Mucosa of descending colon (tissue), 3 donors: ENCODE measurements at regions not wholly inside any gene's neighbourhood (a gene's known extent, or its start where the extent isn't known, plus 50 kb on each side); places are given as distances from the start of the nearest gene placed in this dataset.

Source experiments
- ATAC-seq: fragments of 200-7000 bp; cut with Tn5 transposase; one replicate; pipeline ENCODE4 v1.9.1; 2020; ENCODE audit warnings: mild to moderate bottlenecking, moderate library complexity
- DNase-seq, 3 donors: peaks; one replicate each; pipeline ENCODE4 v3.0.0-alpha.2; 2020
- H3K36me3 ChIP-seq: fragments of 200-600 bp; one replicate; pipeline ENCODE4 v1.8.0; 2021; ENCODE audit warnings: low read depth, mild to moderate bottlenecking
- H3K4me1 ChIP-seq: fragments of 200-600 bp; one replicate; pipeline ENCODE4 v1.8.0; 2021; ENCODE audit warnings: low read depth, mild to moderate bottlenecking
- H3K4me3 ChIP-seq: fragments of 200-600 bp; one replicate; pipeline ENCODE4 v1.8.0; 2021; ENCODE audit warnings: mild to moderate bottlenecking
- H3K9me3 ChIP-seq: fragments of 200-600 bp; one replicate; pipeline ENCODE4 v1.8.0; 2021; ENCODE audit warnings: mild to moderate bottlenecking
- intact Hi-C, 2 donors: fragments of 100-400 bp; cut with DNase I in 1 of 2; cut with micrococcal nuclease in 1 of 2; formaldehyde crosslinking; loops; one replicate each; pipeline versions ENCODE4 v1.11.0 to v1.11.1; 2022; cut with DNase I, micrococcal nuclease
- TF ChIP-seq, protein P1 (sequence below): fragments of 200-600 bp; IDR thresholded peaks from one replicate; pipeline ENCODE4 v1.8.0; 2022; ENCODE audit warnings: antibody characterized with exemption, mild to moderate bottlenecking
- donor health status: DM: no; HTN: no; CAD: no; lungs with moderate emphysema.
- donor health status: DM: no; HTN: no; CAD: no.
- donor health status: DM: no; HTN: yes; CAD: no.

GRCh38 chr6:22878324-22878701, 308.9 kb downstream of the HDGFL1 start:
- H3K4me1 ChIP-seq = no peaks in the 10 kb centered on the region
- intact Hi-C loops = no loop called here
- TF ChIP-seq, protein P1, sequence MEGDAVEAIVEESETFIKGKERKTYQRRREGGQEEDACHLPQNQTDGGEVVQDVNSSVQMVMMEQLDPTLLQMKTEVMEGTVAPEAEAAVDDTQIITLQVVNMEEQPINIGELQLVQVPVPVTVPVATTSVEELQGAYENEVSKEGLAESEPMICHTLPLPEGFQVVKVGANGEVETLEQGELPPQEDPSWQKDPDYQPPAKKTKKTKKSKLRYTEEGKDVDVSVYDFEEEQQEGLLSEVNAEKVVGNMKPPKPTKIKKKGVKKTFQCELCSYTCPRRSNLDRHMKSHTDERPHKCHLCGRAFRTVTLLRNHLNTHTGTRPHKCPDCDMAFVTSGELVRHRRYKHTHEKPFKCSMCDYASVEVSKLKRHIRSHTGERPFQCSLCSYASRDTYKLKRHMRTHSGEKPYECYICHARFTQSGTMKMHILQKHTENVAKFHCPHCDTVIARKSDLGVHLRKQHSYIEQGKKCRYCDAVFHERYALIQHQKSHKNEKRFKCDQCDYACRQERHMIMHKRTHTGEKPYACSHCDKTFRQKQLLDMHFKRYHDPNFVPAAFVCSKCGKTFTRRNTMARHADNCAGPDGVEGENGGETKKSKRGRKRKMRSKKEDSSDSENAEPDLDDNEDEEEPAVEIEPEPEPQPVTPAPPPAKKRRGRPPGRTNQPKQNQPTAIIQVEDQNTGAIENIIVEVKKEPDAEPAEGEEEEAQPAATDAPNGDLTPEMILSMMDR = no peak
- no peaks in the 10 kb centered on the region for H3K36me3 ChIP-seq
- DNase-seq (no peak), ATAC-seq (no peak)
- no peak overlapping the region for H3K4me3 ChIP-seq
- no peaks in the 10 kb centered on the region for H3K9me3 ChIP-seq

GRCh38 chr6:22878706-22879105, 309.3 kb downstream of the HDGFL1 start:
- H3K9me3 ChIP-seq = no peaks in the 10 kb centered on the region
- intact Hi-C loops = no loop called here
- ATAC-seq = no peak
- H3K36me3 ChIP-seq = no peaks in the 10 kb centered on the region
- no peak overlapping the region for H3K4me3 ChIP-seq
- TF ChIP-seq, protein P1 = no peak
- DNase-seq = no peak
- H3K4me1 ChIP-seq = no peaks in the 10 kb centered on the region

- H3K4me1 ChIP-seq = no peaks in the 10 kb centered on the region
- no peaks in the 10 kb centered on the region for H3K9me3 ChIP-seq
- ATAC-seq = no peak
- TF ChIP-seq, protein P1 = no peak
- H3K4me3 ChIP-seq = no peak overlapping the region
- intact Hi-C loops = no loop called here
- H3K36me3 ChIP-seq = no peaks in the 10 kb centered on the region
- no peak for DNase-seq
These were observed 311.5 kb downstream of the HDGFL1 start for GRCh38 chr6:22880686-22881433.

GRCh38 chr6:22882581-22882980, 313.2 kb downstream of the HDGFL1 start:
- Histone ChIP-seq H3K4me1 (no peaks in the 10 kb centered on the region), H3K9me3 (no peaks in the 10 kb centered on the region), H3K36me3 (no peaks in the 10 kb centered on the region), H3K4me3 (no peak overlapping the region)
- DNase-seq = no peak
- no peak for ATAC-seq
- TF ChIP-seq, protein P1 = no peak
- intact Hi-C loops = no loop called here

DNA sequence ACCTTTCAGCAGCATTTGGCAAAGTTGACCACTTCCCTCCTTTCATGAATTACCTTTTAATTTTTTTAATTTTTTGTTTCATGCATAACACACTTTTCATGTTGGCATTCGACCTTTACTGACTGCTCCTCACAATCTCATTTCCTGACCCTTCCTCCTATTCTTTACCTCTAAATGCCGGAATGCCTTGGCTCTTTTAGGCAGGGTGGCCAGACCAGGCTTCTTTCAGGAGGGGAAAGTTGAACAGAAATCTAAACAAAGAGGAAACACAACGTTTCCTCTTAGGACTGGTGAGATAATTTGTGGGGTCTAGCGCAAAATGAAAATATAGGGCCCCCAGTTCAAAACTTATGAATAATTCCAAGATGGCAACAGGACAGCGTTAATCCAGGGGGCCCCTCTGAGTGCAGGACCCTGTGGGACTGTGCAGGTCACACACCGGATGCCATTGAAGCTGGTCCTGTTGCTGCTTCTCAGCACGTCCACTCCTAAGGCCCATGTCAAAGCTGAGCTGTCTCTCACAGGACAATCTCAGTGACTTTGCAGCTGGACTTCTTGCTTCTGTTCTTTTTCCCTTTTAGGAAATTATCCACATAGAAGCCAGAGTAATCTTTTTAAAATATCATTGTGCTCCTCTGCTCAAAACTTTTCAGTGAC, 313.8 kb downstream of the HDGFL1 start:
- H3K4me1 ChIP-seq = no peaks in the 10 kb centered on the region
- intact Hi-C loops = no loop called here
- DNase-seq (no peak), ATAC-seq (no peak)
- H3K36me3 ChIP-seq = no peaks in the 10 kb centered on the region
- no peak overlapping the region for H3K4me3 ChIP-seq
- H3K9me3 ChIP-seq = no peaks in the 10 kb centered on the region
- TF ChIP-seq, protein P1 = no peak
